Mucosa of rectum (tissue), 2 donors: ENCODE measurements at regions not wholly inside any gene's neighbourhood (a gene's known extent, or its start where the extent isn't known, plus 50 kb on each side); places are given as distances from the start of the nearest gene placed in this dataset.
"Not testable (repeated sequence)": the region's sequence is repeated elsewhere in the genome, so short reads cannot be mapped to it uniquely, and the experiment has no call there.

Source experiments
- H3K27ac ChIP-seq, 2 donors: one replicate each; pipeline ENCODE4 v1.7.0; 2013; ENCODE audit warnings: inconsistent platforms in 2 of 2, low read depth in 2 of 2, low read length in 2 of 2
- H3K27me3 ChIP-seq, 2 donors: one replicate each; pipeline ENCODE4 v1.7.0; 2013; ENCODE audit warnings: low read length in 2 of 2; ENCODE audit not compliant: control insufficient read depth in 2 of 2, insufficient read depth in 2 of 2
- H3K36me3 ChIP-seq, 2 donors: one replicate each; pipeline ENCODE4 v1.7.0; 2013; ENCODE audit warnings: low read length in 2 of 2; ENCODE audit not compliant: control insufficient read depth in 2 of 2, insufficient read depth in 2 of 2
- H3K4me1 ChIP-seq, 2 donors: one replicate each; pipeline ENCODE4 v1.7.0; 2013; ENCODE audit warnings: low read length in 2 of 2, mild to moderate bottlenecking in 1 of 2; ENCODE audit not compliant: control insufficient read depth in 2 of 2, insufficient read depth in 2 of 2
- H3K4me3 ChIP-seq, 2 donors: one replicate each; pipeline ENCODE4 v1.7.0; 2013; ENCODE audit warnings: low read length in 2 of 2
- H3K9ac ChIP-seq, 2 donors: one replicate each; pipeline ENCODE4 v1.7.0; 2013; ENCODE audit warnings: low read length in 2 of 2, low read depth in 1 of 2, mild to moderate bottlenecking in 1 of 2
- H3K9me3 ChIP-seq, 2 donors: one replicate each; pipeline ENCODE4 v1.7.0; 2013; ENCODE audit warnings: low read length in 2 of 2; ENCODE audit not compliant: control insufficient read depth in 2 of 2
- donor health status: healthy.
- donor health status: Normal muscosa, but diverticular disease.

DNA sequence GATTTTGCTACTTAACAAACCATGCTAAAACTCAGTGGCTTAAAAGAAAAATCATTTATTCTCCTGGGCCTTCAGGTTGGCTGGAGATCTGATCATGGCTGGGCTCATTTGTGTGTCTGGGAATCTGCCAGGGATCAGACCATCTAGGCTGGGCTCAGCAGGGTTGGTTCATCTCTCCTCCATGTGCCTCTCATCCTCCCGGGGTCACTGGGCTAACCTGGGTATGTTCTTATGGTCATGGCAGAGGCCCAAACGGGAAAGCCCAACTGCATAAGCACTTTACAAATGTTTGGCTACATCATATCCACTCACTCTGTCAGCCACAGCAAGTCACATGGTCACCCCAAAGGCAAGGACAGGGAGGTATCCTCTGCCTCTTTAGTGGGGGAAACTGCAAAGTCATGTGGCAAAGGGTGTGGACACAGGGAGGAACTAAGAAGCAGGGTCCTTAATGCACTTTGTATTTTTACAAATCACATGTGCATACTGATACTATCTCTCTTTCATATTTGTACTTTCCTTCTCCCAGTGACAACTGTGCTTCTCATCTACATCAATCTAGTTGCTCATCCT lies 231.4 kb downstream of the BUB3 start:
- no peak overlapping the region for H3K9ac ChIP-seq
- H3K27ac ChIP-seq: no peak overlapping the region
- peaks cover 0 to 2% of the 10 kb centered on the region in 2 donors for H3K9me3 ChIP-seq
- no peaks in the 10 kb centered on the region for H3K4me1 ChIP-seq
- no peaks in the 10 kb centered on the region for H3K36me3 ChIP-seq
- no peaks in the 10 kb centered on the region for H3K27me3 ChIP-seq
- H3K4me3 ChIP-seq: no peak overlapping the region

DNA sequence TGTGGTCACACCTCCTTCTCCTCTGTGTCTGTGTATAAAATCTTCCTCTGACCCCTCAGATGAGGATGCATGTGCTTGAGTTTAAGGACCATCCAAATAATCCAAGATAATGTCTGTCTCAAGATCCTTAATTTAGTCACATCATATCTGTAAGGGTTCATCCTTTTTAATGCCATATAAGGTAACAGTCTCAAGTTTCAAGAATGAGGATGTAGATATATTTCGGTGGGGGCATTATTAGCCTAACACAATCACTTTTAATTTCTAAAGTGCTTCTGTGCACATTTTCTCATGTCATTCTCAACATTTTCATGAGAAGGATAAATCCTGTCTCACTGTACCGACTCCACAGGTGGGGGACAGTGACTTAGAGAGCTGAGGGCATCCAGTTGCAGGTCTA lies 235.3 kb downstream of the BUB3 start:
- no peaks in the 10 kb centered on the region for H3K4me1 ChIP-seq
- H3K9me3 ChIP-seq: peaks cover 0 to 2% of the 10 kb centered on the region in 2 donors
- no peak overlapping the region for H3K9ac ChIP-seq
- H3K27ac ChIP-seq: no peak overlapping the region
- H3K36me3 ChIP-seq: no peaks in the 10 kb centered on the region
- no peaks in the 10 kb centered on the region for H3K27me3 ChIP-seq
- no peak overlapping the region for H3K4me3 ChIP-seq

DNA sequence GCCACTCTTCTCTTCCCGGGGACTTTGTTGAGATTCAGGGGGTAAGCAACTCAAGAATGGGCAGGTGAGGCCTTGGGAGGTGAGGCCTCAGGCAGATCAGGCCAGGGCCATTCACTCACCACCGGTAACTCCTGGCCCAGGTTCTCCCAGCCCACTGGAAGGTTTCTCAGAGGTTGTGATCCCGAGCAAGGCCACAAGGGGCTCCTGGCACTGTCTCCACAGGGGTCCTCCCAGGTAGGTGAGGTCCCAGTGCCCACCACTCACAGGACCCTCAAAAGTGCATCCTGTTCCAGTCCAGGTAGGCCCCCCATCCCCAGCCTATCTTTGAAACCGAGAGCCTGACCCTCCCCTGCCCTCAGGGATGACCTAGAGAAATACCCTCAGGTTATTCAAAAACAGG lies 236.1 kb downstream of the BUB3 start:
- Histone ChIP-seq H3K36me3 (no peaks in the 10 kb centered on the region), H3K4me3 (no peak overlapping the region), H3K27ac (no peak overlapping the region), H3K27me3 (no peaks in the 10 kb centered on the region), H3K9ac (no peak overlapping the region), H3K4me1 (no peaks in the 10 kb centered on the region), H3K9me3 (no peaks in the 10 kb centered on the region)

DNA sequence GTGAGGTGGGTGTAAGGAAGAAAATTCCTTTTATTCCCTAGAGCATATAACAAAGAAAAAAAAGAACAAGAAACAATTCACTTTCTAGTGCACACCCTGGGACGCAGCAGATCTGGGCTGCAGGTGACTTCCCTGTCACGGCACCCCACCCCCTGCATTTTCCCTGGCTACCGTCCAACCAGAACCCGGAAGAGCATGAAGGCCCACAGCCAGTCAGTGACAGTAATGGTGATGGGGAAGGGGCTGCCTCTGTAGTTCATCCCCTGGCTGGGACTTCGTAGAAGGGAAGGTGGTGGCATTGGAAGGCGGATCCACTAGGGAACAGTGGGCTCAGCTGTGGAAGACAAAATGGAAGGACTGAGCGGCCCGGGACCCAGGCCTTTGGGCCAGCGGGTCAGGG lies 236.7 kb downstream of the BUB3 start:
- Histone ChIP-seq H3K27me3 (no peaks in the 10 kb centered on the region), H3K9me3 (peaks cover 0 to 3% of the 10 kb centered on the region in 2 donors), H3K27ac (no peak overlapping the region), H3K9ac (no peak overlapping the region), H3K4me1 (no peaks in the 10 kb centered on the region), H3K36me3 (no peaks in the 10 kb centered on the region), H3K4me3 (no peak overlapping the region)

DNA sequence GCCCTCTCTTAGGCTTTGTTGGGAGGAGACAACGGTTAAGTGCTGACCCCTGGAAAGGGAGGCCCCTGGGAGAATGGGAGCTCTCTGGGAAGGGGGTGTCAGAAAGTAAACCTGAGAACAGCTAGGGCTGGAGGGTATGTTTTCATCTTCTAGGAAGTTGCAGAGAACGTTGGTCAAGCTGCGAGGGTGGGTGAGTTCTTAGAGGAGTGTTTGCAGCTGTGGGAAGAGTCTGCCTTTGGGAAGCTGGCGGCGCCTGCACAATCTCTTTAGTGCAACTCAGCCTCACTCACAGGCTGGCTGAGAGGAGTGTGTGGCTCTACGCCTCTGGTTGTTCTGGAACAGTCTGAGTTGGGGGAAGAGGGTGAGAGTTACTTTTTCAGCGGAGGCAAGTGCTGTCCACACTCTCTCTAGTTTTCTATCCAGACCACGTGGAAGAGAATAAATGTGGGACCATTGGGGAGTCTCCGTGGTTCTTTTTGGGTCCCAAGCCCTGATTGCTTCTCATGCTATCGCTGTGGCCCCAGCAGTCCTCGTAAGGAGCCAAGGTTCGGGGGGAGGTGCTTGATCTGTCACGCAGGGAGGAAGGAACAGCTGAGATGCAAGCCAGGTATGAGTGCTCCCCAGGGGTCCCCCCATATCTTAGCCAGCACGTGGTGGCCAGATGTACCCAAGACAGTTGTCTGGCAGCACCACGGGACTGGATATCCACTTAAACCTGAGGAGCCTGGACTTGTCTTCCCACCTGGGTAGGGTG lies 237.2 kb downstream of the BUB3 start:
- Histone ChIP-seq H3K27ac (no peak overlapping the region), H3K9me3 (peaks cover 0 to 3% of the 10 kb centered on the region in 2 donors)

DNA sequence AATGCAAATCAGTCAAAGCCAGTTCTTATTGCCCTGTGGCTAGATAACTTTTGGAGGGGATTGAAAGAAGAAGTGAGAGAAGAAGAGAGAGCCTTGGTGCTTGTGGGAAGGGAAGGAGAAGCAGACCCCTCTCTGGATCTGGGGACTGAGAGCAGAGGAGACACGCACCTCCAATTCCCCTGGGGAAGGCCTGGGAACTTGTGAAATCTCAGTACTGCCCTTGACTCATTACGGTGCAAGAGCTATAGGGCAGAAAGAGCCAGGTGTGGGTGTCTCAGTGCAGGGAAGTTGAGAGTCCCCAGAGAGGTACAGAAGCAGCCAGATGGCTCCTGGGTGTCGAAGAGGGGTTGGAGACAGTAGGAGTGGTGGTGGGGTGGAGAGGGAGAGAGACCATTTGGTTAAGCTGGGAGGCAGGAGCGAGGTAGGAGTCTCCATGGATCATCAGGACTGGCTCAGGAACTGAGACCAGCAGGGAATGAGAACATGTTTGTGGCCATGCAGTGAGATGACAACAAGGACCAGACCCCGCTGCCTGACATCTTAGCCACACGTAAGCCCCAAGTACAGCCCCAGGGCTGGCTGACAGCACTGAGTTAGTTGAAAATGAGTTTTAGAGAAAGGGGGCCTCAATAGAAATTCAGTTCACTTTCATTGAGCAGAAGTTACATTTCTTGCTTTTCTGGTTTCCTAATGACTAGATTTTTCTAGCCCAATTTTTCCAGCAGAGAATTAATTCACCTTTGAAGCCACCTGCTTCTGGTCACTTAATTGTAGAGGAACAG lies 238.2 kb downstream of the BUB3 start:
- no peaks in the 10 kb centered on the region for H3K4me1 ChIP-seq
- peaks cover 0 to 3% of the 10 kb centered on the region in 2 donors for H3K9me3 ChIP-seq
- H3K9ac ChIP-seq: no peak overlapping the region
- no peaks in the 10 kb centered on the region for H3K36me3 ChIP-seq
- no peaks in the 10 kb centered on the region for H3K27me3 ChIP-seq
- H3K27ac ChIP-seq: no peak overlapping the region
- H3K4me3 ChIP-seq: no peak overlapping the region

More for the DNA sequence above, 237.2 kb downstream of the BUB3 start:
- Histone ChIP-seq H3K4me1 (no peaks in the 10 kb centered on the region), H3K27me3 (no peaks in the 10 kb centered on the region), H3K4me3 (no peak overlapping the region), H3K36me3 (no peaks in the 10 kb centered on the region), H3K9ac (no peak overlapping the region)

DNA sequence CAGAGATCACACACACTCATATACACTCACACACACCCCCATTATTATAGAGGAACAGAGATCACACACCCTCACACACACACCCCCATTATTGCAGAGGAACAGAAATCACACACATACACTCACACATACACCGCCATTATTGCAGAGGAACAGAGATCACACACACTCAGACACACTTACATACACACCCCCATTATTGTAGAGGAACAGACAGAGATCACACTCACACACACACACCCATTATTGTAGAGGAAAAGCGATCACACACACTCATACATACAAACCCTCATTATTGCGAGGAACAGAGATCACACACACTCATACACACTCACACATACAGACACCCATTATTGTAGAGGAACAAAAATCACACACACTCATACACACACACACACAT lies 239.0 kb downstream of the BUB3 start:
- H3K9me3 ChIP-seq: peaks cover 0 to 3% of the 10 kb centered on the region in 2 donors
- H3K9ac ChIP-seq: no peak overlapping the region
- H3K27me3 ChIP-seq: no peaks in the 10 kb centered on the region
- H3K4me1 ChIP-seq: no peaks in the 10 kb centered on the region
- H3K36me3 ChIP-seq: no peaks in the 10 kb centered on the region
- no peak overlapping the region for H3K4me3 ChIP-seq
- H3K27ac ChIP-seq: no peak overlapping the region

DNA sequence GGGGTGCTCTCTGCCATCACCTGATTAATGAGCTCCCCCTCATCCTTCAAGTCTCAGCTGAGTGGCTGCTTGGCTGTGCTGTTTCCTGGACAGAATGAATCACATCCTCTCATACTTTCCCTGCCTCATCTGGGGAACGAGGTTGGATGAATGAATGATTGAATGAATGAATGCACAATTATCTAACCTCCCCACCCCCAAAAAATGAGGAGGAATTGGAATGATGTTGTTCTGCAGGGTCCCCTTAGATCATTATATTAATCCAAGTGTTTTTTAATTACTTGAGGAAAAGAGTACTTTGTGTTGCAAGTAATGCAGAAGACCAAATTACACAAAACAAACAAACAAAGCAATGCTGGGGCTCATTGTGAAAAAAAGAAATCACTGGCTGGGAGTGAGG lies 240.2 kb downstream of the BUB3 start:
- Histone ChIP-seq H3K9me3 (peaks cover 0 to 3% of the 10 kb centered on the region in 2 donors), H3K36me3 (no peaks in the 10 kb centered on the region), H3K27me3 (no peaks in the 10 kb centered on the region), H3K4me1 (no peaks in the 10 kb centered on the region), H3K9ac (no peak overlapping the region), H3K4me3 (no peak overlapping the region), H3K27ac (no peak overlapping the region)

DNA sequence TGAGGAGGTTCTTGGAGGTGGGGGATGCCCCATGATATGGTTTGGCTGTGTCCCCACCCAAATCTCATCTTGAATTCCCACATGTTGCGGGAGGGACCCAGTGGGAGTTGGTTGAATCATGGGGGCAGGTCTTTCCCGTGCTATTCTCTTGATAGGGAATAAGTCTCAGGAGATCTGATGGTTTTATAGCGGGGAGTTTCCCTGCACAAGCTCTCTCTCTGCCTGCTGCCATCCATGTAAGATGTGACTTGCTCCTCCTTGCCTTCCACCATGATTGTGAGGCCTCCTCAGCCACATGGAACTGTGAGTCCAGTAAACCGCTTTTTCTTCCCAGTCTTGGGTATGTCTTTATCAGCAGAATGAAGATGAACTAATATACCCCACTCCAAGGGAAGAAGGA lies 241.0 kb downstream of the BUB3 start:
- H3K36me3 ChIP-seq, H3K4me3 ChIP-seq, H3K9me3 ChIP-seq, H3K27me3 ChIP-seq, H3K27ac ChIP-seq, H3K4me1 ChIP-seq, H3K9ac ChIP-seq: not testable (repeated sequence)

DNA sequence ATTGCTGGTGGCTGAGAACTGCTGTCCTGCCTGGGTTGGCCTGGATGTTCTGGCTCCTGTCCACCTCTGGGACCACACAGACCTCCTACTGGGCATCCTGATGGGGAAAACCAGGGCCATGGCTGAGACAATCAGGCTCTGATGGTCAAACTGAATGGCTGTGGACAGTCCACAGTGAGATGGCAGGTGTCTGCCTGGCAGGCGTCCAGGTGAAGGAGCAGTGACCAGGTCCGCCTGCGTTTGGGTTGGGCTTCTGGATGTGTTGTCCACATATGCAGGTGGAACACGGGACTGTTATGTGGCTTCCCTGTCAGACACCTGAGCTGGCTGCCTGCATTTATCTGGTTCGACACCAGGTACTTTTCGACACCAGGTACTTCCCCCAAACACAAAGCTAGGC lies 241.7 kb downstream of the BUB3 start:
- Histone ChIP-seq H3K4me3 (no peak overlapping the region), H3K36me3 (no peaks in the 10 kb centered on the region), H3K4me1 (no peaks in the 10 kb centered on the region), H3K27ac (no peak overlapping the region), H3K9ac (no peak overlapping the region), H3K9me3 (peaks cover 0 to 3% of the 10 kb centered on the region in 2 donors), H3K27me3 (no peaks in the 10 kb centered on the region)
